ENCODE measurements at regions not wholly inside any gene's neighbourhood (a gene's known extent, or its start where the extent isn't known, plus 50 kb on each side); places are given as distances from the start of the nearest gene placed in this dataset.
"Not testable (repeated sequence)": the region's sequence is repeated elsewhere in the genome, so short reads cannot be mapped to it uniquely, and the experiment has no call there.

DNA sequence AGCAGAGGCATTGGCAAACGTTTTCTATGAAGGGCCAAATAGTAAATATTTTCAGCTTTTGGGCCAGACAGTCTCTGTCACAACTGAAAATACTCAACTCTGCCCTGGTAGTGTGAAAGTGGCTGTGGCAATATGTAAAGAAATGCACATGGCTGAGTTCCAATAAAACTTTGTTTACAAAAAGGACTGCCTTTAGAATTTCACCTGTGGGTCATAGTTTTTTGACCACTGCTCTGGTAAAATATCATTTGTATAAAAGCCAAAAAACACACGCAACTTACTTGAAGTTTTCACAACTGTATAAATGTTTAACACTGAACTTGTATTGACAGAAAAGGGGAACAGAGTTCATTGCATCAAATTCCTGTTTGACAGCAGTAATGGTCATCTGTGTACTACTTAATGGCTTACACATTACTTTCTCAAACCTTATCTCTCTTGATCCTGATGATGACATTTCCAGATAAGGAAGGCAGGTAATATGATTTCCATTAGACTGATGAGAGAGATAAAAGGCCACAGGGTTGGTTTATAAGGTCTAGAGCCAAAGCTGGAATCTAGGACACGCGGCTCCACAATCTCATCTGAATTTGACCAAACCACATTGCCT lies 250.1 kb downstream of the TOX3 start (continued):
- peak; percentile 74 for TF ChIP-seq GATAD2A (CRISPR knock-in tag; IDR thresholded peaks at IDR 0.05)
- peak; percentile 84 for TF ChIP-seq FOXK1 (CRISPR knock-in tag; IDR thresholded peaks at IDR 0.05; ENCODE audit: borderline replicate concordance, low read depth)
- TF ChIP-seq LCORL (IDR thresholded peaks at IDR 0.05), result not testable (repeated sequence)
- peak; percentile 60; the same call in 1 of the 2 replicates for TF ChIP-seq LCORL (CRISPR knock-in tag; IDR thresholded peaks at IDR 0.05)

GRCh38 chr16:52296076-52296475 lies 250.9 kb downstream of the TOX3 start:
- H3K4me1 ChIP-seq (ENCODE audit: insufficient read depth, low read length), result peaks cover 54% of the 10 kb centered on the region
- H3K27ac ChIP-seq (ENCODE audit: extremely low read length, insufficient read depth, low read length), result no peak overlapping the region
- in situ Hi-C loops (cut with HindIII; ENCODE audit: extremely low pct_ligation_motif_present, low pct_unique_long_range_greater_than_20kb), result no loop called here
- H3K4me2 ChIP-seq (ENCODE audit: low read depth, low read length), result no peak overlapping the region
- H3K79me2 ChIP-seq (ENCODE audit: insufficient read depth, low read length), result no peaks in the 10 kb centered on the region
- no peak overlapping the region for H3K4me3 ChIP-seq (replicated peaks in 1 of 3; ENCODE audit: insufficient read depth in 1 of 3, low read depth in 2 of 3, low read length in 3 of 3)
- ATAC-seq, result no peak
- BruUV-seq (replicated peaks), result no TSS peak
- TF ChIP-seq ZNF547 (CRISPR knock-in tag; IDR thresholded peaks at IDR 0.05) (no peak), ONECUT2 (CRISPR knock-in tag; IDR thresholded peaks at IDR 0.05) (no peak), RXRA (CRISPR knock-in tag; IDR thresholded peaks at IDR 0.05) (no peak), ZNF687 (CRISPR knock-in tag; IDR thresholded peaks at IDR 0.05) (no peak)
- H3K36me3 ChIP-seq (replicated peaks in 1 of 2; ENCODE audit: control insufficient read depth in 1 of 2, insufficient read depth in 2 of 2, low read length in 2 of 2), result no peaks in the 10 kb centered on the region
- ChIA-PET CTCF (ENCODE audit: low intra/inter-chr PET ratio, low total read pairs) (no interaction called here), POLR2A (no interaction called here)
- H3K9ac ChIP-seq (ENCODE audit: insufficient read depth, low read depth, low read length), result no peak overlapping the region
- FAIRE-seq, result no peak
- no peak overlapping the region for H2AFZ ChIP-seq (ENCODE audit: low read length)
- DNase-seq (ENCODE audit: low spot score), result no peak
- H3K9me3 ChIP-seq (ENCODE audit: low read length), result peaks cover 8% of the 10 kb centered on the region; the same call in 1 of the 2 replicates
- intact Hi-C loops (cut with micrococcal nuclease; ENCODE audit: unreplicated experiment), result no loop called here
- WGBS (ENCODE audit: low lambda C conversion rate), result 60% methylated on average over 2 of the region's 2 CpGs
- H4K20me1 ChIP-seq (ENCODE audit: insufficient read depth, low read length), result no peaks in the 10 kb centered on the region
- H3K27me3 ChIP-seq (ENCODE audit: control insufficient read depth in 1 of 2, insufficient read depth in 2 of 2, low read length in 2 of 2), result no peaks in the 10 kb centered on the region
